MM.1S (cell line): ENCODE measurements at regions not wholly inside any gene's neighbourhood (a gene's known extent, or its start where the extent isn't known, plus 50 kb on each side); places are given as distances from the start of the nearest gene placed in this dataset.

Source experiments
- DNase-seq: peaks from one replicate; pipeline ENCODE4 v3.0.0-alpha.2; 2015
- H2AFZ ChIP-seq: fragments of 300-600 bp; sonication (generic); 2 replicates; pipeline ENCODE4 v1.6.0; 2016; ENCODE audit warnings: antibody characterized with exemption, low read length
- H3F3A ChIP-seq: fragments of 300-600 bp; sonication (generic); 2 replicates; pipeline ENCODE4 v1.6.1; 2016; ENCODE audit warnings: mild to moderate bottlenecking, antibody characterized with exemption, low read length, moderate library complexity, mixed read lengths; ENCODE audit not compliant: insufficient read depth
- H3K27ac ChIP-seq: fragments of 300-600 bp; sonication (generic); 2 replicates; pipeline ENCODE4 v1.5.1; 2016; ENCODE audit warnings: mild to moderate bottlenecking, low read length
- H3K27me3 ChIP-seq: fragments of 300-600 bp; sonication (generic); replicated peaks from 2 replicates; pipeline ENCODE4 v1.6.0; 2016; ENCODE audit warnings: low read length; ENCODE audit not compliant: insufficient read depth
- H3K36me3 ChIP-seq: fragments of 300-600 bp; sonication (generic); replicated peaks from 2 replicates; pipeline ENCODE4 v1.6.1; 2016; ENCODE audit warnings: mild to moderate bottlenecking, low read length, mixed read lengths; ENCODE audit not compliant: insufficient read depth
- H3K4me1 ChIP-seq: fragments of 300-600 bp; sonication (generic); 2 replicates; pipeline ENCODE4 v1.6.1; 2016; ENCODE audit warnings: low read length, mixed read lengths
- H3K4me2 ChIP-seq: fragments of 300-600 bp; sonication (generic); 2 replicates; pipeline ENCODE4 v1.6.0; 2016; ENCODE audit warnings: low read depth, low read length
- H3K4me3 ChIP-seq: fragments of 300-600 bp; sonication (generic); 2 replicates; pipeline ENCODE4 v1.5.1; 2016; ENCODE audit warnings: low read length, mixed read lengths
- H3K79me2 ChIP-seq: fragments of 300-600 bp; sonication (generic); 2 replicates; pipeline ENCODE4 v1.6.1; 2016; ENCODE audit warnings: mixed run types, low read length, mixed read lengths
- H3K9ac ChIP-seq: fragments of 300-600 bp; sonication (generic); 2 replicates; pipeline ENCODE4 v1.6.1; 2016; ENCODE audit warnings: low read length, mixed read lengths
- H3K9me2 ChIP-seq: fragments of 300-600 bp; sonication (generic); replicated peaks from 2 replicates; pipeline ENCODE4 v1.6.1; 2016; ENCODE audit warnings: mild to moderate bottlenecking, low read length, mixed read lengths; ENCODE audit not compliant: insufficient read depth
- H3K9me3 ChIP-seq: fragments of 300-600 bp; sonication (generic); replicated peaks from 2 replicates; pipeline ENCODE4 v1.6.1; 2016; ENCODE audit warnings: mild to moderate bottlenecking, low read length, mixed read lengths; ENCODE audit not compliant: insufficient read depth
- H4K20me1 ChIP-seq: fragments of 300-600 bp; sonication (generic); 2 replicates; pipeline ENCODE4 v1.6.1; 2016; ENCODE audit warnings: mild to moderate bottlenecking, low read length, moderate library complexity, mixed read lengths; ENCODE audit not compliant: insufficient read depth
- EZH2 ChIP-seq: fragments of 300-600 bp; sonication (generic); optimal IDR thresholded peaks from 2 replicates; pipeline ENCODE3; 2017; ENCODE audit warnings: low read depth, mild to moderate bottlenecking, antibody characterized with exemption, low read length, mixed read lengths
- EZH2phosphoT487 ChIP-seq: fragments of 300-600 bp; sonication (generic); IDR thresholded peaks from 2 replicates; pipeline ENCODE4 v1.6.1; 2018; ENCODE audit warnings: antibody characterized with exemption, low read length
- TF ChIP-seq, protein P1 (sequence below): fragments of 300-600 bp; sonication (generic); IDR thresholded peaks from 2 replicates; pipeline ENCODE4 v1.5.1; 2016; ENCODE audit warnings: antibody characterized with exemption, low read length, mixed read lengths

DNA sequence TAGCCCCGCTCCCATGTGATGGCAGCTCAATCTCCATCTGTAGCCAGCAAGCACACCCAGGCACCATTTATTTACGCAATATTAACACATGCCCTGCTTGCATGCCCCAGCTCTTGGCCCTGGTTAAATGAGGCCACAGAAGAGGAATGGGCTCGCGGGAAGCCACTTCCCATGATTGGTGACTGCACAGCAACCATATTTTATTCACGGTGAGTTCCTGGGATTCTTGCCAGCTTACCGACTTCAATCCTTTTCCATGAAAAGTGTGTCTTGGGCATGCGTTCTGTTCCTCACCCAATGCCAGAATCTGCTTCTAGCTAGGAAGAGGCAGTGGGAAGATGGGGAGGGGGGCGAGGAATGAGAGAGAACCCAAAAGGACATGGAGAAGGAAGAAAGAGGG, 54.7 kb downstream of the PITPNM2 start:
- Histone ChIP-seq H3K36me3 (no peaks in the 10 kb centered on the region), H4K20me1 (no peaks in the 10 kb centered on the region), H3F3A (no peaks in the 10 kb centered on the region), H3K4me3 (no peak overlapping the region), H3K27me3 (no peaks in the 10 kb centered on the region), H3K9ac (no peak overlapping the region), H3K4me1 (no peaks in the 10 kb centered on the region), H3K27ac (no peak overlapping the region), H3K9me3 (no peaks in the 10 kb centered on the region), H3K9me2 (no peaks in the 10 kb centered on the region), H3K79me2 (no peaks in the 10 kb centered on the region), H2AFZ (no peak overlapping the region), H3K4me2 (no peak overlapping the region)
- DNase-seq, result no peak
- TF ChIP-seq, protein P1, sequence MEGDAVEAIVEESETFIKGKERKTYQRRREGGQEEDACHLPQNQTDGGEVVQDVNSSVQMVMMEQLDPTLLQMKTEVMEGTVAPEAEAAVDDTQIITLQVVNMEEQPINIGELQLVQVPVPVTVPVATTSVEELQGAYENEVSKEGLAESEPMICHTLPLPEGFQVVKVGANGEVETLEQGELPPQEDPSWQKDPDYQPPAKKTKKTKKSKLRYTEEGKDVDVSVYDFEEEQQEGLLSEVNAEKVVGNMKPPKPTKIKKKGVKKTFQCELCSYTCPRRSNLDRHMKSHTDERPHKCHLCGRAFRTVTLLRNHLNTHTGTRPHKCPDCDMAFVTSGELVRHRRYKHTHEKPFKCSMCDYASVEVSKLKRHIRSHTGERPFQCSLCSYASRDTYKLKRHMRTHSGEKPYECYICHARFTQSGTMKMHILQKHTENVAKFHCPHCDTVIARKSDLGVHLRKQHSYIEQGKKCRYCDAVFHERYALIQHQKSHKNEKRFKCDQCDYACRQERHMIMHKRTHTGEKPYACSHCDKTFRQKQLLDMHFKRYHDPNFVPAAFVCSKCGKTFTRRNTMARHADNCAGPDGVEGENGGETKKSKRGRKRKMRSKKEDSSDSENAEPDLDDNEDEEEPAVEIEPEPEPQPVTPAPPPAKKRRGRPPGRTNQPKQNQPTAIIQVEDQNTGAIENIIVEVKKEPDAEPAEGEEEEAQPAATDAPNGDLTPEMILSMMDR, result no peak

DNA sequence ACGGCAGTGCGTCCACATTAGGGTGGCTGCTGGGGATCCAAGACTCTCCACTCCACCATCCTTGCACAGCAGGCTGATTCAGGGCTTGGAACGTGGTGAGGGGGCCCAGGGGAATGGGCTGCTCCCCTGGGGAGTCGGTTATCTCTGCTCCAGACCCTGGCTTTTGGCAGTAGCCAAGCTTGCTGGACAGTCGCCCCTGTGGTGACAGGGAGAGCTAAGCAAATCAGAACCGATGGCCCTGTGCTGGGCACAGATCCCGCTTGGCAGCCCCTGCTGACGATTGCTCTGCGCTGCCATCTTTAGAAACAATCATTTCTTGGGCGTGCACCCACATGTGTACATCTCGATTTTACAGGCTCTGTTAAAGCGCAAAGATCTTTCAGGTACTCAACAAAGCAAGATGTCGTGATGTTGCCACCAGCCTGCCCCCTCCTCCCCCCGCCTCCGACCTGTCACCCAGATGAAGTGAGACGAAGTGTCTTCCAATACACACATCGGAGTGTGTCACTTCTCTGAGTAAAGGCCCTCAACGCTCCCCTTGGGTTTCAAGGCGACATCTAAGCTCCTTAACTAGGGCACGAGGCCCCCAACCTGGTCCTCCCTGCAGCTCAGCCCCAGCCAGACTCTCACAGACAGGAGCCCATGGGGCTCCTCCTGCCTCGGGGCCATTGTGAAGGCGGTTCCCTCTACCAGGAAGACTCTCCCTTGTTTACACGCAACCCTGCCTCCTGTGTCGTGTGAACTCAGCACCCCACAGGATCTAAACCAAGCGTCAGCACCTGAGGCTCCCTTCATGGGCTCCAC, 55.6 kb downstream of the PITPNM2 start:
- no peak overlapping the region for H3K27ac ChIP-seq
- no peaks in the 10 kb centered on the region for H3K4me1 ChIP-seq
- H3K4me3 ChIP-seq, result no peak overlapping the region
- H3K4me2 ChIP-seq, result no peak overlapping the region
- H4K20me1 ChIP-seq, result no peaks in the 10 kb centered on the region
- no peak for TF ChIP-seq EZH2phosphoT487
- no peaks in the 10 kb centered on the region for H3F3A ChIP-seq
- no peak overlapping the region for H3K9ac ChIP-seq
- no peak overlapping the region for H2AFZ ChIP-seq
- H3K9me2 ChIP-seq, result no peaks in the 10 kb centered on the region
- no peaks in the 10 kb centered on the region for H3K36me3 ChIP-seq
- H3K9me3 ChIP-seq, result no peaks in the 10 kb centered on the region
- H3K27me3 ChIP-seq, result no peaks in the 10 kb centered on the region
- no peaks in the 10 kb centered on the region for H3K79me2 ChIP-seq
- no peak for DNase-seq

DNA sequence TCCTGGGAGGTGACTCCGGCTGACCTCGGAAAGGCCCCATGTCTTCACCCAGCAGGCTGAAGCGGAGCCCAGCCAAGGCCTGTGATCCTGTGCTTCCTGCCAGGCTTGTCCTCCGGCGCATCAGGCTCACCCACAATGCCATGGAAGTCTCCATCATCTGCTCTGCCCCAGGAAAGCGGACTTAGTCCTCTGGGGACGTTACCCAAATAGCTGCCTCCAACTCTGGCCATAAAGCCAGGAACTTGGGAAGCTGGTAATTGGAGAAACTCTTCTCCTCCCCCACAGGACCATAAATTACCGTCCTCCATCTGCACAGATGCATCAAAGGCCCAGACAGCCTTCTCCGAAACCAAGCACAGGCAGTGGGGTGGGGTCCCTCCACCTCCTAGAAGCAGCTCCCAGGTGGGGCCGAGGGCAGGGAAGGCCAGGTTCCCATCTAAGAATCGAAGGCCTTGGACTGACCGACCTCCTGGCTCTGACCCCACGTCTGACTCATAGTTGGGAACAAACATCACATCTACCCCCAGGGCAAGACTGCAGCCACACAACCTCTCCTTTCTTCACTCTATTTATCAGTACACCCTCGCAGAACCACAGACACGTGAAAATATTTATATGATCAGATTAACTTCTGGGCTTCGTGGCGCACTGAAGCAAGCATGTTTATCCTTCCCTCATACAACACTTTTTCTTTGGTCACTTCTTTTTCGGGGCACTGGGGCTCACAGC, 56.4 kb downstream of the PITPNM2 start:
- H4K20me1 ChIP-seq, result no peaks in the 10 kb centered on the region
- no peaks in the 10 kb centered on the region for H3K79me2 ChIP-seq
- H3K27me3 ChIP-seq, result no peaks in the 10 kb centered on the region
- no peak overlapping the region for H3K27ac ChIP-seq
- no peaks in the 10 kb centered on the region for H3K9me2 ChIP-seq
- DNase-seq, result no peak
- no peak for TF ChIP-seq EZH2phosphoT487
- no peak for TF ChIP-seq EZH2
- TF ChIP-seq, protein P1, result no peak
- no peaks in the 10 kb centered on the region for H3K9me3 ChIP-seq
- no peak overlapping the region for H3K4me3 ChIP-seq
- H3K4me1 ChIP-seq, result no peaks in the 10 kb centered on the region
- H2AFZ ChIP-seq, result no peak overlapping the region
- H3F3A ChIP-seq, result no peaks in the 10 kb centered on the region
- H3K4me2 ChIP-seq, result no peak overlapping the region
- H3K9ac ChIP-seq, result no peak overlapping the region
- H3K36me3 ChIP-seq, result no peaks in the 10 kb centered on the region

DNA sequence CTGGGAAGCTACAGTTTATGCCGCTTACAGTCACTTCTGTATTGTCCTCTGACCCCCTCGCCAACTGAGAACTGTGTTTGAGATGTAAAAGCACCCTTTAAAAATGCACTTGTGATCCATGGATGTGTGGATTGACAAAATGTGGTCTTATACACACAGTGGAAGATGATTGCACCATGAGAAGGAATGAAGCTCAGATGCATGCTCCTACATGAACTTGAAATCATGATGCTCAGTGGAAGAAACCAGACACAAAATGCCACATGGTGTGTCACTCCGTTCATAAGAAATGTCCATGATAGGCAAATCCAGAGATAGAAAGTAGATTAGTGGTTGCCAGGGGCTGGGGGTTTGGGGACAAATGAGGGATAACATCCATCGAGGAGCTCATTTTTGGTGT, 58.0 kb downstream of the PITPNM2 start:
- H4K20me1 ChIP-seq, result no peaks in the 10 kb centered on the region
- no peak overlapping the region for H2AFZ ChIP-seq
- no peak overlapping the region for H3K4me2 ChIP-seq
- TF ChIP-seq EZH2phosphoT487, result no peak
- TF ChIP-seq, protein P1, result no peak
- TF ChIP-seq EZH2, result no peak
- H3K27ac ChIP-seq, result no peak overlapping the region
- H3F3A ChIP-seq, result no peaks in the 10 kb centered on the region
- no peaks in the 10 kb centered on the region for H3K9me3 ChIP-seq
- no peak for DNase-seq
- no peaks in the 10 kb centered on the region for H3K9me2 ChIP-seq
- no peak overlapping the region for H3K9ac ChIP-seq
- H3K36me3 ChIP-seq, result no peaks in the 10 kb centered on the region
- no peak overlapping the region for H3K4me3 ChIP-seq
- H3K79me2 ChIP-seq, result no peaks in the 10 kb centered on the region
- no peaks in the 10 kb centered on the region for H3K27me3 ChIP-seq
- no peaks in the 10 kb centered on the region for H3K4me1 ChIP-seq
